ENCODE measurements at regions not wholly inside any gene's neighbourhood (a gene's known extent, or its start where the extent isn't known, plus 50 kb on each side); places are given as distances from the start of the nearest gene placed in this dataset.

DNA sequence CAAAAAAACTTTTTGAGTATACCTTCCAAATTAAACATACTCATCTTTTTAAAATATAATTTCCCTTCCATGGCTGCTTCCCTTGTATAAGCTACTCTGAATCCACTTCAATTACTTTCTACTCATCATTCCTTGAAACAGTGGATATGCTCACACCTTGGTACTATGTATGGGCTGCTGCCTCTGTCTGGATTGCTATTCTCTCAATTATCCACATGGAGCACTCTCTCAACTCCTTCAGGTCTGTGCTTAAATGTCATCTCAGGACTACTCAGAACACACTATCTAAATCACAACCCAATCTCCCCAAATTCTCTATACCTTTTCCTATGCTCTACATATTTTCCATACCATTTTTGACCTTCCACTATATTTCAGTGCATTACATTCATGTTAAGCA is 898.9 kb upstream of the EPHA5 start:
- H4K20me1 ChIP-seq (ENCODE audit: insufficient read depth, low read length) = no peaks in the 10 kb centered on the region
- H3F3A ChIP-seq (ENCODE audit: insufficient read depth, low read length) = no peaks in the 10 kb centered on the region
- no peak overlapping the region for H2AFZ ChIP-seq (ENCODE audit: low read length)
- no peaks in the 10 kb centered on the region for H3K36me3 ChIP-seq (replicated peaks; ENCODE audit: insufficient read depth, low read length)
- no peak overlapping the region for H3K27ac ChIP-seq (ENCODE audit: low read length)
- no peaks in the 10 kb centered on the region for H3K4me1 ChIP-seq (ENCODE audit: low read length)
- no peaks in the 10 kb centered on the region for H3K79me2 ChIP-seq (ENCODE audit: low read length)
- no peaks in the 10 kb centered on the region for H3K9me3 ChIP-seq (replicated peaks; ENCODE audit: insufficient read depth, low read length)
- no peaks in the 10 kb centered on the region for H3K9me2 ChIP-seq (replicated peaks; ENCODE audit: insufficient read depth, low read length)
- TF ChIP-seq EZH2 (optimal IDR thresholded peaks at IDR 0.05; ENCODE audit: low read depth, low read length) (no peak), EZH2phosphoT487 (IDR thresholded peaks at IDR 0.05; ENCODE audit: low read length) (no peak), CTCF (IDR thresholded peaks at IDR 0.05; ENCODE audit: low read length) (no peak)
- H3K4me3 ChIP-seq (ENCODE audit: low read length) = no peak overlapping the region
- H3K9ac ChIP-seq (ENCODE audit: low read length) = no peak overlapping the region
- no peaks in the 10 kb centered on the region for H3K27me3 ChIP-seq (replicated peaks; ENCODE audit: insufficient read depth, low read length)
- no peak for DNase-seq
- H3K4me2 ChIP-seq (ENCODE audit: low read depth, low read length) = no peak overlapping the region

DNA sequence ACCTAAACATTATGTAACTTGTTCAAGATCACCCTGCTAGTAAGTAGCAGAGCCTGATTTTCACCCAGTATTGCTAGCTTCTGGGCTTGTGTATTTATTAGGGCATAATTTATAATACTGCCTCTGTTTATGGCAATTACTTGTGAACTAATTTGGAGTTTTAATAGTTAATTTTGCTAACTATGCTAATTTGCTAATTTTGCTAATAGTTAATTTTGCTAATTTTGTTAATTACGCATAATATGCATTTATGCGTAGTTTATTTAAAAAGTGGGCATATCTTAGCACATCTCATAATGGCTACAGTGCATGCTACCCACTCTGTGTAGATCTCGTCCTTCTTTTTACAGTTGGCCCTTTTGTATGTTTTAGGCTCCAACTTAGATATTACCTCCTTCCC is 898.1 kb upstream of the EPHA5 start:
- H3K79me2 ChIP-seq (ENCODE audit: low read length) = no peaks in the 10 kb centered on the region
- no peaks in the 10 kb centered on the region for H3K4me1 ChIP-seq (ENCODE audit: low read length)
- no peak overlapping the region for H3K4me2 ChIP-seq (ENCODE audit: low read depth, low read length)
- TF ChIP-seq EZH2phosphoT487 (IDR thresholded peaks at IDR 0.05; ENCODE audit: low read length) = no peak
- no peak for TF ChIP-seq CTCF (IDR thresholded peaks at IDR 0.05; ENCODE audit: low read length)
- TF ChIP-seq EZH2 (optimal IDR thresholded peaks at IDR 0.05; ENCODE audit: low read depth, low read length) = no peak
- no peaks in the 10 kb centered on the region for H3K36me3 ChIP-seq (replicated peaks; ENCODE audit: insufficient read depth, low read length)
- no peaks in the 10 kb centered on the region for H3K9me2 ChIP-seq (replicated peaks; ENCODE audit: insufficient read depth, low read length)
- H3K27ac ChIP-seq (ENCODE audit: low read length) = no peak overlapping the region
- H4K20me1 ChIP-seq (ENCODE audit: insufficient read depth, low read length) = no peaks in the 10 kb centered on the region
- no peak for DNase-seq
- H2AFZ ChIP-seq (ENCODE audit: low read length) = no peak overlapping the region
- no peak overlapping the region for H3K9ac ChIP-seq (ENCODE audit: low read length)
- H3K9me3 ChIP-seq (replicated peaks; ENCODE audit: insufficient read depth, low read length) = no peaks in the 10 kb centered on the region
- H3F3A ChIP-seq (ENCODE audit: insufficient read depth, low read length) = no peaks in the 10 kb centered on the region
- H3K4me3 ChIP-seq (ENCODE audit: low read length) = no peak overlapping the region
- H3K27me3 ChIP-seq (replicated peaks; ENCODE audit: insufficient read depth, low read length) = no peaks in the 10 kb centered on the region

DNA sequence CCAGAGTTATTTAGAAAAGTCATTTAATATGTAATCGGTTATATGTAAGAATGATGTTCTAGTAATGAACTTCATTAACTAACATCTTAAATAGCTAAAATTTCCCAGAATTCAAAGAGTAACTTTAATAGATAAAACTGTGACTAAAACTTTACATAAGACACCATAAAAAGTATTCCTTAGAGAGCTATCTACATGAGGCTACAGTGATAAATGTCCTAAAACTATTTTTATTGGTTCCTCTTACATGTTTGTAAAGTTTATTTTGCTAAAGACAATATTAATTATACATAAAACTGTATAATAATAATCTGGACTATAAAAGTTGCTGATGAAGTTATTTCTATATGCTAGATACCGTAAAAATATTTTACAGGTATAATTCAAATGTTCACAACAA is 897.7 kb upstream of the EPHA5 start:
- H3K9ac ChIP-seq (ENCODE audit: low read length) = no peak overlapping the region
- no peak for TF ChIP-seq EZH2 (optimal IDR thresholded peaks at IDR 0.05; ENCODE audit: low read depth, low read length)
- no peak for TF ChIP-seq EZH2phosphoT487 (IDR thresholded peaks at IDR 0.05; ENCODE audit: low read length)
- TF ChIP-seq CTCF (IDR thresholded peaks at IDR 0.05; ENCODE audit: low read length) = no peak
- no peaks in the 10 kb centered on the region for H3K36me3 ChIP-seq (replicated peaks; ENCODE audit: insufficient read depth, low read length)
- no peaks in the 10 kb centered on the region for H3K9me2 ChIP-seq (replicated peaks; ENCODE audit: insufficient read depth, low read length)
- no peak overlapping the region for H3K4me3 ChIP-seq (ENCODE audit: low read length)
- no peaks in the 10 kb centered on the region for H4K20me1 ChIP-seq (ENCODE audit: insufficient read depth, low read length)
- H3K9me3 ChIP-seq (replicated peaks; ENCODE audit: insufficient read depth, low read length) = no peaks in the 10 kb centered on the region
- H2AFZ ChIP-seq (ENCODE audit: low read length) = no peak overlapping the region
- H3K27ac ChIP-seq (ENCODE audit: low read length) = no peak overlapping the region
- no peaks in the 10 kb centered on the region for H3K79me2 ChIP-seq (ENCODE audit: low read length)
- no peak overlapping the region for H3K4me2 ChIP-seq (ENCODE audit: low read depth, low read length)
- no peaks in the 10 kb centered on the region for H3K4me1 ChIP-seq (ENCODE audit: low read length)
- no peaks in the 10 kb centered on the region for H3F3A ChIP-seq (ENCODE audit: insufficient read depth, low read length)
- no peaks in the 10 kb centered on the region for H3K27me3 ChIP-seq (replicated peaks; ENCODE audit: insufficient read depth, low read length)
- DNase-seq = no peak

Data from MM.1S (cell line).